ENCODE measurements at regions not wholly inside any gene's neighbourhood (a gene's known extent, or its start where the extent isn't known, plus 50 kb on each side); places are given as distances from the start of the nearest gene placed in this dataset.

DNA sequence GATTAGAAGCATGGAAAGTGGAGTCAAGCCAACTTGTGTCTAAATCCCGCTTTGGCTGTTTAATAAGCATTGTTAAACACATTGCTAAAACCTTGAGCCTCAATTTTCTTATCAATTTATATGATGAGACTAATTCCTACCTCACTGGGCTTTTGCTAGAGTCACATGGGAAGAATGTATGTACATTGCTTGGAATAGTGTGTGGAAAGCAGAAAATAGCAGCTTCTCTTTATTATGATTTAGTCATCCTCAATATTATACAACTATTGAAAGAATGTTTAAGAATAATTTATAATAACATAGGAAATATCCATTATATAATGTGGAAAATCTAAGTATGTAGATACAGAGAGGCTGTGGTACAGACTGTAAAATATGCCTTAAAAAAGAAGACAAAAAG, 313.0 kb upstream of the CDYL start:
- Mint-ChIP-seq H3K4me3 (no peak overlapping the region), H3K4me1 (no peaks in the 10 kb centered on the region), H3K27me3 (no peaks in the 10 kb centered on the region), H3K27ac (no peak overlapping the region), H3K9me3 (no peaks in the 10 kb centered on the region), H3K36me3 (ENCODE audit: low read depth) (no peaks in the 10 kb centered on the region)
- CTCF ChIA-PET = no interaction called here
- POLR2A ChIA-PET = no interaction called here
- DNase-seq = no peak

GRCh38 chr6:4460586-4461475, 315.4 kb upstream of the CDYL start:
- CTCF ChIA-PET = no interaction called here
- Mint-ChIP-seq H3K27ac (no peak overlapping the region), H3K36me3 (ENCODE audit: low read depth) (no peaks in the 10 kb centered on the region), H3K9me3 (no peaks in the 10 kb centered on the region), H3K4me1 (no peaks in the 10 kb centered on the region), H3K27me3 (no peaks in the 10 kb centered on the region), H3K4me3 (no peak overlapping the region)
- POLR2A ChIA-PET = no interaction called here
- no peak for DNase-seq

DNA sequence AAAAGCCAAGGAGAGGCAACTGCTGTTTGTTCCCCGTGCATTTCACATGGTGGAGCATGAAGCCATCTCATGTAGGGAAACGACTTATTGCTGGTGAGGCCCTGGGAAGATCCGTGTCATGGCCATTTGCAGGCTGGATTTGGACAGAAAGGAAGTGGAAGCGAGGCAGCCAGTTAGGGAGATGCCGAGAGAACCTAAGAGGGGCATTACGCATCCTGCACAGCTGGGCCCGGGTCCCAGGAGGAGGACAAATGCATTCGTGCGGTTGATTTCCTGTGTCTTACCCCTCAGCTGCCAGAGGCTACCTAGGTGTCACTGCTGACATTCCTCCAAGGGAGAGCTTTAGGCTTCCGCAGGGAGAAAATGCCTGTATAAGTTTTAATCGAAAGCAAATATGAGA, 316.2 kb upstream of the CDYL start:
- Mint-ChIP-seq H3K27ac (no peak overlapping the region), H3K27me3 (no peaks in the 10 kb centered on the region), H3K4me3 (no peak overlapping the region), H3K4me1 (no peaks in the 10 kb centered on the region), H3K36me3 (ENCODE audit: low read depth) (no peaks in the 10 kb centered on the region), H3K9me3 (no peaks in the 10 kb centered on the region)
- DNase-seq = no peak
- CTCF ChIA-PET = no interaction called here
- POLR2A ChIA-PET = no interaction called here

- no peaks in the 10 kb centered on the region for H3K27me3 Mint-ChIP-seq
- H3K36me3 Mint-ChIP-seq (ENCODE audit: low read depth) = no peaks in the 10 kb centered on the region
- CTCF ChIA-PET = no interaction called here
These were observed 317.2 kb upstream of the CDYL start for GRCh38 chr6:4459032-4459431.

GRCh38 chr6:4451718-4452117, 316.3 kb upstream of the ECI2 start:
- CTCF ChIA-PET = no interaction called here
- Mint-ChIP-seq H3K4me3 (no peak overlapping the region), H3K4me1 (no peaks in the 10 kb centered on the region), H3K27me3 (no peaks in the 10 kb centered on the region), H3K27ac (no peak overlapping the region), H3K9me3 (peaks cover 5% of the 10 kb centered on the region), H3K36me3 (ENCODE audit: low read depth) (no peaks in the 10 kb centered on the region)
- POLR2A ChIA-PET = no interaction called here
- no peak for DNase-seq

More at GRCh38 chr6:4459032-4459431, 317.2 kb upstream of the CDYL start:
- DNase-seq = no peak
- H3K9me3 Mint-ChIP-seq = no peaks in the 10 kb centered on the region
- POLR2A ChIA-PET = no interaction called here
- no peak overlapping the region for H3K27ac Mint-ChIP-seq
- H3K4me1 Mint-ChIP-seq = no peaks in the 10 kb centered on the region
- no peak overlapping the region for H3K4me3 Mint-ChIP-seq

DNA sequence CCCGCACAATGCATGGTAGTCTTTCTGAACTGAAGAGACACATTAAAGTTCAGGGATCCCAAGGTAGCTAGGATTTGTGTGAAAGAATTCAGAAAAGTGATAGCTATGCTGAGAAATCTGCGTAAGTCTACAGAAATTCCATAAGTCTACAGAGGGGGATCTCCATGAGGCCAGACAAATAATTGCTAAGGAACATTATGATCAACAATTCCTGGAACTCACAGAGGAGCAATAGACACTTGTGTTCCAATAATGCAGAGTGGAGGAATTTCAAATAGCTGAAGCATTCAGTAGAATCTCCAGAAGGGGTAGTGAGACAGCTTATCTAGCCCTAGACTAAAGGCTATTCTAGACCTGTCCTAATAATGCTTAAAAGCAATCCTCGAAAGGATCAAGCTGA, 315.7 kb upstream of the ECI2 start:
- Mint-ChIP-seq H3K27me3 (no peaks in the 10 kb centered on the region), H3K4me1 (no peaks in the 10 kb centered on the region), H3K9me3 (peaks cover 5% of the 10 kb centered on the region), H3K4me3 (no peak overlapping the region), H3K27ac (no peak overlapping the region), H3K36me3 (ENCODE audit: low read depth) (no peaks in the 10 kb centered on the region)
- no peak for DNase-seq
- CTCF ChIA-PET = no interaction called here
- POLR2A ChIA-PET = no interaction called here

GRCh38 chr6:4450237-4450636, 314.9 kb upstream of the ECI2 start:
- no peaks in the 10 kb centered on the region for H3K4me1 Mint-ChIP-seq
- ChIA-PET POLR2A (interaction anchor here (1.6 kb wide), 1 partner anchor 13 kb away, joined by 3 read pairs; no protein-coding TSS in a partner anchor), CTCF (no interaction called here)
- H3K9me3 Mint-ChIP-seq = peaks cover 5% of the 10 kb centered on the region
- H3K27ac Mint-ChIP-seq = no peak overlapping the region
- H3K36me3 Mint-ChIP-seq (ENCODE audit: low read depth) = no peaks in the 10 kb centered on the region
- no peak for DNase-seq
- no peak overlapping the region for H3K4me3 Mint-ChIP-seq
- no peaks in the 10 kb centered on the region for H3K27me3 Mint-ChIP-seq

DNA sequence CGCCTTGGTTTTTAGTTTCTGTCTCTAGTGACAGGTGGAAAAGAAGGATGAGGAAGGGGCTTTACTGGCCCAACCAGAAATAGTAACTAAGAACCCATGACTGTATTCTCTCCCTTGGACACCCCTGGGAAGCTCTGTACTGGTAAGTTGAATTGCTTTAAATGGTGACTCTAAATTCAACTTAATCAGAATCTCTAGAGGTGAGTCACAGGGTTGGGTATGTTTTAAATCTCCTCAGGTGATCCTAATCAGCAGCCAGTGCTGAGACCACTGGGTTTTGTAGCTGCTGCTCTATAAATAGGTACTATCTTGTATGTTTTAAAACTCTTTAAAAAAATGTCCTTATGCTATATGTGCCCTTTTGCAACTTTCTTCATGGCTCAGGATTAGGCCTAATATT, 314.0 kb upstream of the ECI2 start:
- H3K4me3 Mint-ChIP-seq = no peak overlapping the region

GRCh38 chr6:4448841-4449240, 313.5 kb upstream of the ECI2 start:
- DNase-seq = no peak
- no peak overlapping the region for H3K4me3 Mint-ChIP-seq
- no peak overlapping the region for H3K27ac Mint-ChIP-seq
- H3K4me1 Mint-ChIP-seq = no peaks in the 10 kb centered on the region
- H3K27me3 Mint-ChIP-seq = no peaks in the 10 kb centered on the region
- H3K9me3 Mint-ChIP-seq = peaks cover 5% of the 10 kb centered on the region
- no peaks in the 10 kb centered on the region for H3K36me3 Mint-ChIP-seq (ENCODE audit: low read depth)
- ChIA-PET POLR2A (no interaction called here), CTCF (no interaction called here)

More for the DNA sequence above, 314.0 kb upstream of the ECI2 start:
- Mint-ChIP-seq H3K4me1 (no peaks in the 10 kb centered on the region), H3K27ac (no peak overlapping the region), H3K36me3 (ENCODE audit: low read depth) (no peaks in the 10 kb centered on the region), H3K27me3 (no peaks in the 10 kb centered on the region), H3K9me3 (peaks cover 5% of the 10 kb centered on the region)
- ChIA-PET POLR2A (interaction anchor here (1.6 kb wide), 1 partner anchor 12 kb away, joined by 3 read pairs; no protein-coding TSS in a partner anchor), CTCF (no interaction called here)
- DNase-seq = no peak

DNA sequence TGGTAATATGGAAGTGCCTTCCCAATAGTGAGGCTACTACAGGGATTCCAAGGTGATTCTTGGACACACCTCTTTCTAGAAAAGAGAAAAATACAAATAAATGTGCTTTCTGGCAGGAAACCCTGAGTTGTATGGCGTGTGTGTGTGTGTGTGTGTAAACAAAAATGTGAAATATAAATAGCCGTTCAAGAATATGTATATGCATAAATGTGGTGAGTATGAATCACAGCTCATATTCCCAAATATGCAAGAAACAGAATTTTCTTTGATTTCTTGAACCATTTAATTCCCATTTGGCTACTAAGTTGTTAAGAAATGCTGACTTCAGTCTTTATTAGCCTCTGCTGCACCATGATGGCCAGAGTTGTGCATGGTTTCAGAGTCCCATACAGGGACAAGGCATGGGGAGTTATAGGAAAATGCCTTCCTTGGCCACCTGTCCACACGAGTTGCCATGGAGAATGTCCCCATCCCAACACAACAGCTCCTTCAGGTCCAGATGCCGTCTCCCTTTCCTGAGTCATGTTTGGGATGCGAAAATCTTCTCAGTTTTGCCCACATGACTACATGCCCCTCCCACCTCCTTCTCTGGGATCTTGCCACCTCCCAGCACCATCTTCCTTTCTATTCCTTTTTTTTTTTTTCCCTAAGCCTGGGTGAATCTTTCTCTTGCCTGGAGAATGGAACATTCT, 312.4 kb upstream of the ECI2 start:
- H3K4me3 Mint-ChIP-seq = no peak overlapping the region
- CTCF ChIA-PET = no interaction called here
- DNase-seq = no peak
- POLR2A ChIA-PET = no interaction called here
- no peak overlapping the region for H3K27ac Mint-ChIP-seq
- peaks cover 5% of the 10 kb centered on the region for H3K9me3 Mint-ChIP-seq
- H3K27me3 Mint-ChIP-seq = no peaks in the 10 kb centered on the region
- no peaks in the 10 kb centered on the region for H3K36me3 Mint-ChIP-seq (ENCODE audit: low read depth)
- H3K4me1 Mint-ChIP-seq = no peaks in the 10 kb centered on the region

- ChIA-PET POLR2A (no interaction called here), CTCF (no interaction called here)
- no peak for DNase-seq
- H3K4me3 Mint-ChIP-seq = no peak overlapping the region
- no peaks in the 10 kb centered on the region for H3K27me3 Mint-ChIP-seq
- no peaks in the 10 kb centered on the region for H3K36me3 Mint-ChIP-seq (ENCODE audit: low read depth)
- no peaks in the 10 kb centered on the region for H3K4me1 Mint-ChIP-seq
- no peak overlapping the region for H3K27ac Mint-ChIP-seq
- H3K9me3 Mint-ChIP-seq = peaks cover 5% of the 10 kb centered on the region
These were observed 311.6 kb upstream of the ECI2 start for GRCh38 chr6:4446982-4447381.

- H3K27ac Mint-ChIP-seq = no peak overlapping the region
- no peak overlapping the region for H3K4me3 Mint-ChIP-seq
- H3K4me1 Mint-ChIP-seq = no peaks in the 10 kb centered on the region
- POLR2A ChIA-PET = no interaction called here
- CTCF ChIA-PET = no interaction called here
- no peaks in the 10 kb centered on the region for H3K27me3 Mint-ChIP-seq
- no peaks in the 10 kb centered on the region for H3K36me3 Mint-ChIP-seq (ENCODE audit: low read depth)
- no peak for DNase-seq
- H3K9me3 Mint-ChIP-seq = no peaks in the 10 kb centered on the region
These were observed 306.6 kb upstream of the ECI2 start for GRCh38 chr6:4441981-4442434.

GRCh38 chr6:4439159-4439558, 303.8 kb upstream of the ECI2 start:
- ChIA-PET CTCF (no interaction called here), POLR2A (no interaction called here)
- Mint-ChIP-seq H3K27me3 (no peaks in the 10 kb centered on the region), H3K4me1 (no peaks in the 10 kb centered on the region), H3K36me3 (ENCODE audit: low read depth) (no peaks in the 10 kb centered on the region), H3K27ac (no peak overlapping the region), H3K4me3 (no peak overlapping the region), H3K9me3 (no peaks in the 10 kb centered on the region)
- no peak for DNase-seq

DNA sequence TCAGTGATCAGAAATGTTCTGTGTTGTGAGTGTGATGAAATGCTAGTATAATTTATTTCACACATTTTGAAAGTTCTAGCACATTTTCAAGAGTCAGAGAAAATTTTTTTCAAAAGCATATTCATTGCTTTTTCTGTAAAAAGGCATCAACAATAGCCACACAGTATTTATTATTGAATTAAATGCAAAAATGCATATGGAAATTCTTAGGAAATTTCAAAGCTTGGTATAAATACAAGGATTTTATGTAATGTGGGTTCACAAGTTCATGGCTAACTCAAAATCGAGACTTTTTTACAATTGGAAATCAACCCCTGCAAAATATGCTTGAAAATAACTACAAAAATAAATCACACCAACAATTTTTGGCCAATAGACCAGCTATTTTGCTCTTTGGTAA, 302.0 kb upstream of the ECI2 start:
- Mint-ChIP-seq H3K27me3 (no peaks in the 10 kb centered on the region), H3K27ac (no peak overlapping the region)

More for the DNA sequence above, 302.0 kb upstream of the ECI2 start:
- no peak overlapping the region for H3K4me3 Mint-ChIP-seq
- no peaks in the 10 kb centered on the region for H3K4me1 Mint-ChIP-seq
- no peak for DNase-seq
- ChIA-PET CTCF (no interaction called here), POLR2A (interaction anchor here (0.7 kb wide), 1 partner anchor 13 kb away, joined by 3 read pairs; no protein-coding TSS in a partner anchor)
- no peaks in the 10 kb centered on the region for H3K36me3 Mint-ChIP-seq (ENCODE audit: low read depth)
- H3K9me3 Mint-ChIP-seq = no peaks in the 10 kb centered on the region
